NOMO-1 (cell line): ENCODE measurements at regions not wholly inside any gene's neighbourhood (a gene's known extent, or its start where the extent isn't known, plus 50 kb on each side); places are given as distances from the start of the nearest gene placed in this dataset.
"Not testable (repeated sequence)": the region's sequence is repeated elsewhere in the genome, so short reads cannot be mapped to it uniquely, and the experiment has no call there.

ENCODE experiments used
- DNase-seq, 2 experiments: peaks; one replicate each; lab custom pipeline; 2025; ENCODE audit not compliant: unreplicated experiment in 2 of 2; lab: John Stamatoyannopoulos, UW

- not testable (repeated sequence) for DNase-seq
These were observed 407.2 kb downstream of the PSAT1 start for GRCh38 chr9:78704153-78704552.

- DNase-seq = no peak
These were observed 410.2 kb downstream of the PSAT1 start for GRCh38 chr9:78707080-78707479.

- DNase-seq = peak; percentile 26 to 61
These were observed 410.6 kb downstream of the PSAT1 start for GRCh38 chr9:78707481-78707991.

GRCh38 chr9:78712903-78713613 lies 416.1 kb downstream of the PSAT1 start:
- no peak for DNase-seq

- peak in 1 of 2 experiments; percentile 64 for DNase-seq
These were observed 416.9 kb downstream of the PSAT1 start for GRCh38 chr9:78713614-78714405.

GRCh38 chr9:78714576-78714975 lies 417.7 kb downstream of the PSAT1 start:
- no peak for DNase-seq

- DNase-seq = not testable (repeated sequence)
These were observed 422.1 kb downstream of the PSAT1 start for GRCh38 chr9:78719029-78719428.

GRCh38 chr9:78724896-78725295 lies 428.0 kb downstream of the PSAT1 start:
- no peak for DNase-seq

GRCh38 chr9:78725503-78725902 lies 428.6 kb downstream of the PSAT1 start:
- no peak for DNase-seq

GRCh38 chr9:78745331-78745730 lies 448.4 kb downstream of the PSAT1 start:
- DNase-seq = no peak

GRCh38 chr9:78746010-78746409 lies 449.1 kb downstream of the PSAT1 start:
- DNase-seq = no peak

- no peak for DNase-seq
These were observed 456.1 kb downstream of the PSAT1 start for GRCh38 chr9:78753039-78753438.

- DNase-seq = no peak
These were observed 460.0 kb downstream of the PSAT1 start for GRCh38 chr9:78756813-78757510.

GRCh38 chr9:78763424-78763823 lies 466.5 kb downstream of the PSAT1 start:
- no peak for DNase-seq

- DNase-seq = no peak
These were observed 468.9 kb downstream of the PSAT1 start for GRCh38 chr9:78765861-78766260.

- DNase-seq = no peak
These were observed 470.6 kb downstream of the PSAT1 start for GRCh38 chr9:78767490-78767889.

GRCh38 chr9:78769690-78770089 lies 472.8 kb downstream of the PSAT1 start:
- DNase-seq = peak in 1 of 2 experiments; percentile 6

GRCh38 chr9:78775211-78775610 lies 478.3 kb downstream of the PSAT1 start:
- DNase-seq = no peak

- no peak for DNase-seq
These were observed 478.9 kb downstream of the PSAT1 start for GRCh38 chr9:78775696-78776295.

- no peak for DNase-seq
These were observed 480.8 kb downstream of the PSAT1 start for GRCh38 chr9:78777747-78778146.

- no peak for DNase-seq
These were observed 481.4 kb downstream of the PSAT1 start for GRCh38 chr9:78778318-78778717.
